ENCODE measurements at regions not wholly inside any gene's neighbourhood (a gene's known extent, or its start where the extent isn't known, plus 50 kb on each side); places are given as distances from the start of the nearest gene placed in this dataset.

DNA sequence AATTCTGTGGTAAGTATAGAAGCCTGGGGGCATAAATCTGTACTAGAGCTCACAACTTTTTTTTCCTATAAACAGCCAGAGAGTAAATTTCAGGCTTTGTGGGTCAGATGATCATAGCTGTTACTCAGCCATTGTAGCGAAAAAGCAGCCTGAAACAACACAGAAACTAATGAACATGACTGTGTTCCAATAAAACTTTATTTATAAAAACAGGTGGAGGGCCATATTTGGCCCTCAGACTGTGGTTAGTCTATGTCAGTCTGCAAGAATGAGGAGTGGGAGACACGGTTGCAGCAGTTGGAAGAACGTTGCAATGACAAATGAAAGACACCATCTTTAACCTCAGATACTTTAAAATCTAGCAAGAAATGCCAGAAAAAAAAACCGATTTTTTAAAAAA lies 389.6 kb upstream of the PRKCQ start:
- POLR2A ChIA-PET, result no interaction called here
- no peaks in the 10 kb centered on the region for H3K9me2 ChIP-seq (ENCODE audit: insufficient read depth)
- no peaks in the 10 kb centered on the region for H4K20me1 ChIP-seq (ENCODE audit: insufficient read depth)
- no peak overlapping the region for H3K4me3 ChIP-seq (replicated peaks in 1 of 2; ENCODE audit: low read depth in 1 of 2, low read length in 2 of 2)
- intact Hi-C loops (cut with micrococcal nuclease), result no loop called here
- DNase-seq (ENCODE audit: low read depth, low spot score), result no peak
- BruUV-seq (replicated peaks), result no TSS peak
- peaks cover 33% of the 10 kb centered on the region for H3K27me3 ChIP-seq (ENCODE audit: insufficient read depth, low read length)
- H3K9ac ChIP-seq (ENCODE audit: low read length), result no peak overlapping the region
- TF ChIP-seq, protein P1, sequence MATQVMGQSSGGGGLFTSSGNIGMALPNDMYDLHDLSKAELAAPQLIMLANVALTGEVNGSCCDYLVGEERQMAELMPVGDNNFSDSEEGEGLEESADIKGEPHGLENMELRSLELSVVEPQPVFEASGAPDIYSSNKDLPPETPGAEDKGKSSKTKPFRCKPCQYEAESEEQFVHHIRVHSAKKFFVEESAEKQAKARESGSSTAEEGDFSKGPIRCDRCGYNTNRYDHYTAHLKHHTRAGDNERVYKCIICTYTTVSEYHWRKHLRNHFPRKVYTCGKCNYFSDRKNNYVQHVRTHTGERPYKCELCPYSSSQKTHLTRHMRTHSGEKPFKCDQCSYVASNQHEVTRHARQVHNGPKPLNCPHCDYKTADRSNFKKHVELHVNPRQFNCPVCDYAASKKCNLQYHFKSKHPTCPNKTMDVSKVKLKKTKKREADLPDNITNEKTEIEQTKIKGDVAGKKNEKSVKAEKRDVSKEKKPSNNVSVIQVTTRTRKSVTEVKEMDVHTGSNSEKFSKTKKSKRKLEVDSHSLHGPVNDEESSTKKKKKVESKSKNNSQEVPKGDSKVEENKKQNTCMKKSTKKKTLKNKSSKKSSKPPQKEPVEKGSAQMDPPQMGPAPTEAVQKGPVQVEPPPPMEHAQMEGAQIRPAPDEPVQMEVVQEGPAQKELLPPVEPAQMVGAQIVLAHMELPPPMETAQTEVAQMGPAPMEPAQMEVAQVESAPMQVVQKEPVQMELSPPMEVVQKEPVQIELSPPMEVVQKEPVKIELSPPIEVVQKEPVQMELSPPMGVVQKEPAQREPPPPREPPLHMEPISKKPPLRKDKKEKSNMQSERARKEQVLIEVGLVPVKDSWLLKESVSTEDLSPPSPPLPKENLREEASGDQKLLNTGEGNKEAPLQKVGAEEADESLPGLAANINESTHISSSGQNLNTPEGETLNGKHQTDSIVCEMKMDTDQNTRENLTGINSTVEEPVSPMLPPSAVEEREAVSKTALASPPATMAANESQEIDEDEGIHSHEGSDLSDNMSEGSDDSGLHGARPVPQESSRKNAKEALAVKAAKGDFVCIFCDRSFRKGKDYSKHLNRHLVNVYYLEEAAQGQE (IDR thresholded peaks at IDR 0.05; ENCODE audit: low read depth), result no peak
- TF ChIP-seq, protein P2, sequence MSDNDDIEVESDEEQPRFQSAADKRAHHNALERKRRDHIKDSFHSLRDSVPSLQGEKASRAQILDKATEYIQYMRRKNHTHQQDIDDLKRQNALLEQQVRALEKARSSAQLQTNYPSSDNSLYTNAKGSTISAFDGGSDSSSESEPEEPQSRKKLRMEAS (IDR thresholded peaks at IDR 0.05), result no peak
- no peak for TF ChIP-seq SRF (IDR thresholded peaks at IDR 0.05; ENCODE audit: low read depth)
- TF ChIP-seq EZH2phosphoT487 (IDR thresholded peaks at IDR 0.05; ENCODE audit: borderline replicate concordance), result no peak
- TF ChIP-seq YY1 (IDR thresholded peaks at IDR 0.05; ENCODE audit: extremely low read depth, insufficient replicate concordance, low read depth, low read length), result no peak
- no peak for TF ChIP-seq EGR1 (IDR thresholded peaks at IDR 0.05; ENCODE audit: low read depth)
- TF ChIP-seq TCF7L2 (IDR thresholded peaks at IDR 0.05; ENCODE audit: borderline replicate concordance, extremely low read depth, insufficient read depth, insufficient read length), result no peak
- TF ChIP-seq SP1 (IDR thresholded peaks at IDR 0.05; ENCODE audit: low read depth), result no peak
- TF ChIP-seq POLR2AphosphoS5 (IDR thresholded peaks at IDR 0.05; ENCODE audit: low read depth, low read length), result no peak
- TF ChIP-seq, protein P3, sequence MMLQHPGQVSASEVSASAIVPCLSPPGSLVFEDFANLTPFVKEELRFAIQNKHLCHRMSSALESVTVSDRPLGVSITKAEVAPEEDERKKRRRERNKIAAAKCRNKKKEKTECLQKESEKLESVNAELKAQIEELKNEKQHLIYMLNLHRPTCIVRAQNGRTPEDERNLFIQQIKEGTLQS (IDR thresholded peaks at IDR 0.05), result no peak
- TF ChIP-seq FOSL1 (IDR thresholded peaks at IDR 0.05; ENCODE audit: low read depth), result no peak
- TF ChIP-seq CBX3 (IDR thresholded peaks at IDR 0.05; ENCODE audit: low read depth), result no peak
- H3K4me2 ChIP-seq (ENCODE audit: low read length), result no peak overlapping the region
- no peak for ATAC-seq
- H3K36me3 ChIP-seq (ENCODE audit: control insufficient read depth in 1 of 2, insufficient read depth in 2 of 2, low read length in 2 of 2), result no peaks in the 10 kb centered on the region
- H3K79me2 ChIP-seq (ENCODE audit: insufficient read depth, low read length), result no peaks in the 10 kb centered on the region
- RAD21 ChIA-PET (ENCODE audit: low non-redundant PET in 1 of 2, low total read pairs in 2 of 2, uncharacterized antibody in 2 of 2, unreplicated experiment in 2 of 2), result no interaction called here
- H3K9me3 ChIP-seq (ENCODE audit: control insufficient read depth in 1 of 2, insufficient read depth in 1 of 2, low read depth in 1 of 2, low read length in 2 of 2), result no peaks in the 10 kb centered on the region
- no peak overlapping the region for H2AFZ ChIP-seq (ENCODE audit: low read depth, low read length, poor library complexity, severe bottlenecking)
- H3K27ac ChIP-seq (ENCODE audit: low read depth, low read length), result no peak overlapping the region
- CTCF ChIA-PET, result no interaction called here
- H3K4me1 ChIP-seq (ENCODE audit: control insufficient read depth in 1 of 2, insufficient read depth in 2 of 2, low read length in 2 of 2), result no peaks in the 10 kb centered on the region

Data from HCT116 (cell line).